Thyroid gland (tissue), 4 donors: ENCODE measurements at regions not wholly inside any gene's neighbourhood (a gene's known extent, or its start where the extent isn't known, plus 50 kb on each side); places are given as distances from the start of the nearest gene placed in this dataset.
"Not testable (repeated sequence)": the region's sequence is repeated elsewhere in the genome, so short reads cannot be mapped to it uniquely, and the experiment has no call there.

ENCODE experiments used
- DNase-seq, 2 donors: peaks; one replicate each; pipeline ENCODE4 v3.0.0-alpha.2; 2019
- H3K27ac ChIP-seq, 3 donors: fragments of 200-600 bp; sonication (generic); 1 replicate in 2 of 3; 2 replicates in 1 of 3; pipeline ENCODE4 v1.5.1; 2016 to 2019; ENCODE audit warnings: mild to moderate bottlenecking in 1 of 3, moderate library complexity in 1 of 3
- H3K27me3 ChIP-seq: fragments of 200-600 bp; sonication (generic); one replicate; pipeline ENCODE4 v1.5.1; 2019
- H3K36me3 ChIP-seq, 2 donors: fragments of 200-600 bp; sonication (generic); one replicate each; pipeline ENCODE4 v1.5.1; 2016 to 2019
- H3K4me1 ChIP-seq, 2 donors: fragments of 200-600 bp; sonication (generic); one replicate each; pipeline ENCODE4 v1.5.1; 2017 to 2019
- H3K4me3 ChIP-seq, 3 donors: fragments of 200-600 bp; sonication (generic); replicated peaks in 1 of 3; 1 replicate in 2 of 3; 2 replicates in 1 of 3; pipeline ENCODE4 v1.5.1; 2016; ENCODE audit warnings: mild to moderate bottlenecking in 1 of 3
- H3K9me3 ChIP-seq: fragments of 200-600 bp; sonication (generic); one replicate; pipeline ENCODE4 v1.5.1; 2017
- POLR2A ChIP-seq, 2 donors: fragments of 450-650 bp; IDR thresholded peaks; one replicate each; pipeline ENCODE4 v1.6.1; 2017; ENCODE audit warnings: antibody characterized with exemption in 2 of 2, mild to moderate bottlenecking in 2 of 2, moderate library complexity in 1 of 2
- WGBS, 2 donors: methylation state at CpG; one replicate each; pipeline ENCODE4 v1.1.5; 2017; 5-methylcytosine and 5-hydroxymethylcytosine counted together
- intact Hi-C: fragments of 100-400 bp; cut with DNase I; formaldehyde crosslinking; loops from one replicate; pipeline ENCODE4 v1.15.1; 2023
- TF ChIP-seq, protein P1 (sequence below), 6 experiments: fragments of 200-600 bp in 3 of 6; fragments of 450-650 bp in 3 of 6; sonication (generic) in 3 of 6; IDR thresholded peaks; one replicate each; pipeline ENCODE4 v1.5.1; 2016 to 2019; ENCODE audit warnings: antibody characterized with exemption in 6 of 6, mild to moderate bottlenecking in 2 of 6, inconsistent platforms in 1 of 6, moderate library complexity in 1 of 6

DNA sequence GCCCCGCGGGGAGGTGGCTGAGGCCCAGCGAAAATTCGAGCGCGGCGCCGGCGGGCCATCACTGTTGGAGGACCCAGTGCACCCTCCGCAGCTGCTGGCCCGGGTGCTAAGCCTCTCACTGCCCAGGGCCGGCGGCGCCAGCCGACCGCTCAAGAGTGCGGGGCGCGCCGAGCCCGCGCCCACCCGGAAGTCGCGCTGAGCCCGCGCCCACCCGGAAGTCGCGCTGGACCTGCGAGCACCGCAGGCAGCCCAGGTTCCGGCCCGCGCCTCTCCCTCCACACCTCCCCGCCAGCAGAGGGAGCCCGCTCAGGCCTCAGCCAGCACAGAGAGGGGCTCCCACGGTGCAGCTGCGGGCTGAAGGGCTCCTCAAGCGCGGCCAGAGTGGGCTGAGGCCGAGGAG lies 165.5 kb upstream of the BDP1 start:
- H3K36me3 ChIP-seq, H3K9me3 ChIP-seq, H3K27me3 ChIP-seq, DNase-seq, H3K4me1 ChIP-seq, intact Hi-C loops, H3K4me3 ChIP-seq: not testable (repeated sequence)
- TF ChIP-seq POLR2A (IDR thresholded peaks at IDR 0.05) = peak in 1 of 2 donors; percentile 15
- TF ChIP-seq, protein P1, sequence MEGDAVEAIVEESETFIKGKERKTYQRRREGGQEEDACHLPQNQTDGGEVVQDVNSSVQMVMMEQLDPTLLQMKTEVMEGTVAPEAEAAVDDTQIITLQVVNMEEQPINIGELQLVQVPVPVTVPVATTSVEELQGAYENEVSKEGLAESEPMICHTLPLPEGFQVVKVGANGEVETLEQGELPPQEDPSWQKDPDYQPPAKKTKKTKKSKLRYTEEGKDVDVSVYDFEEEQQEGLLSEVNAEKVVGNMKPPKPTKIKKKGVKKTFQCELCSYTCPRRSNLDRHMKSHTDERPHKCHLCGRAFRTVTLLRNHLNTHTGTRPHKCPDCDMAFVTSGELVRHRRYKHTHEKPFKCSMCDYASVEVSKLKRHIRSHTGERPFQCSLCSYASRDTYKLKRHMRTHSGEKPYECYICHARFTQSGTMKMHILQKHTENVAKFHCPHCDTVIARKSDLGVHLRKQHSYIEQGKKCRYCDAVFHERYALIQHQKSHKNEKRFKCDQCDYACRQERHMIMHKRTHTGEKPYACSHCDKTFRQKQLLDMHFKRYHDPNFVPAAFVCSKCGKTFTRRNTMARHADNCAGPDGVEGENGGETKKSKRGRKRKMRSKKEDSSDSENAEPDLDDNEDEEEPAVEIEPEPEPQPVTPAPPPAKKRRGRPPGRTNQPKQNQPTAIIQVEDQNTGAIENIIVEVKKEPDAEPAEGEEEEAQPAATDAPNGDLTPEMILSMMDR (IDR thresholded peaks at IDR 0.05) = peak in 1 of 6 experiments; percentile 6
- peak overlapping the region in 1 of 3 donors; percentile 68 for H3K27ac ChIP-seq
- WGBS, 2 donors = no CpG with 5 or more reads among the region's 42 CpGs

DNA sequence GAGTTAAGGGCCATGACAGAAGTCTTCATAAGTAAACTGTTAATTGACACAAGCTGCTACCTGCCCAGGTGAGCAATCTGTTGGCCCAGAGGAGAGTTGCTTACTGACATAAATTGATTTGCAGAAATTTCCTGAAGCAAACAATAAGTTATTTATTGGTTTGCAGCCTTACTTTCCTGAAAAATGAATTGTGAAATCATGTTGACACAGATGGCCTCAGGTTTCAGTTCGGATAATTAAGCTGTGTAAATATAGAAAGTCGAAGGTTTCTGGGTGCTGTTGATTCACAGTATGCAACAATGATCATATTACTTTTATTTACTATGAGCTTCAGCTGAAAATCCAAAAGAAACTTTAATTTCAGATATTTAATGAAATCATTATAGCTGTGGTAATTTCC lies 164.5 kb upstream of the BDP1 start:
- H3K27ac ChIP-seq, intact Hi-C loops, H3K9me3 ChIP-seq, H3K36me3 ChIP-seq, H3K4me3 ChIP-seq, DNase-seq, H3K27me3 ChIP-seq, H3K4me1 ChIP-seq: not testable (repeated sequence)
- 92 to 100% methylated on average over 2 of the region's 2 CpGs for WGBS, 2 donors
